ENCODE measurements at regions not wholly inside any gene's neighbourhood (a gene's known extent, or its start where the extent isn't known, plus 50 kb on each side); places are given as distances from the start of the nearest gene placed in this dataset.
A peak's percentile ranks its signal among the peaks of the same experiment; 100 is the strongest.

DNA sequence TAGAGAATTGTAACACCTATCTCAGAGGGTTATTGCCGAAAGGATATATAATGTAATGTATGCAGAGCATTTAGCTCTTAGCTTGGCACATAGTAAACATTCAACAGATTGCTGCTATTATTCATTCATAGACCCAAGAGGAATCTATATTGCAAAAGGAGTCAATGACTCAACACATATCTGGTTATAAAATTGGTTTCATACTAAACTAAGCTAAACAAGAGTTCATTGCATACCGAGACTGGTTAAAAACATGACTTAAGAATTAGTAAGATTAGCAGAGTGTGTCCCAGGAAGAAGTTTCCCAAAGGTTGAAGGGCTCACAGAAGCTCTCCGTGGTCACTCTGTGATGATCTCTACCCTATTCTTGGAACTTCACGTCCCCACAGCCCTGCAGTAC lies 339.6 kb upstream of the CCNH start:
- ATAC-seq (no peak), DNase-seq (no peak)
- intact Hi-C loops (cut with DNase I), result no loop called here
- Histone ChIP-seq H3K36me3 (no peaks in the 10 kb centered on the region), H3K27me3 (peaks cover 0 to 27% (median 5%) of the 10 kb centered on the region in 7 donors), H3K4me1 (no peaks in the 10 kb centered on the region), H3K27ac (no peak overlapping the region), H3K4me3 (no peak overlapping the region), H3K9me3 (no peaks in the 10 kb centered on the region)
- 78% methylated on average over 4 of the region's 4 CpGs for WGBS, 2 donors
- TF ChIP-seq, protein P1, sequence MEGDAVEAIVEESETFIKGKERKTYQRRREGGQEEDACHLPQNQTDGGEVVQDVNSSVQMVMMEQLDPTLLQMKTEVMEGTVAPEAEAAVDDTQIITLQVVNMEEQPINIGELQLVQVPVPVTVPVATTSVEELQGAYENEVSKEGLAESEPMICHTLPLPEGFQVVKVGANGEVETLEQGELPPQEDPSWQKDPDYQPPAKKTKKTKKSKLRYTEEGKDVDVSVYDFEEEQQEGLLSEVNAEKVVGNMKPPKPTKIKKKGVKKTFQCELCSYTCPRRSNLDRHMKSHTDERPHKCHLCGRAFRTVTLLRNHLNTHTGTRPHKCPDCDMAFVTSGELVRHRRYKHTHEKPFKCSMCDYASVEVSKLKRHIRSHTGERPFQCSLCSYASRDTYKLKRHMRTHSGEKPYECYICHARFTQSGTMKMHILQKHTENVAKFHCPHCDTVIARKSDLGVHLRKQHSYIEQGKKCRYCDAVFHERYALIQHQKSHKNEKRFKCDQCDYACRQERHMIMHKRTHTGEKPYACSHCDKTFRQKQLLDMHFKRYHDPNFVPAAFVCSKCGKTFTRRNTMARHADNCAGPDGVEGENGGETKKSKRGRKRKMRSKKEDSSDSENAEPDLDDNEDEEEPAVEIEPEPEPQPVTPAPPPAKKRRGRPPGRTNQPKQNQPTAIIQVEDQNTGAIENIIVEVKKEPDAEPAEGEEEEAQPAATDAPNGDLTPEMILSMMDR (IDR thresholded peaks at IDR 0.05), result no peak

DNA sequence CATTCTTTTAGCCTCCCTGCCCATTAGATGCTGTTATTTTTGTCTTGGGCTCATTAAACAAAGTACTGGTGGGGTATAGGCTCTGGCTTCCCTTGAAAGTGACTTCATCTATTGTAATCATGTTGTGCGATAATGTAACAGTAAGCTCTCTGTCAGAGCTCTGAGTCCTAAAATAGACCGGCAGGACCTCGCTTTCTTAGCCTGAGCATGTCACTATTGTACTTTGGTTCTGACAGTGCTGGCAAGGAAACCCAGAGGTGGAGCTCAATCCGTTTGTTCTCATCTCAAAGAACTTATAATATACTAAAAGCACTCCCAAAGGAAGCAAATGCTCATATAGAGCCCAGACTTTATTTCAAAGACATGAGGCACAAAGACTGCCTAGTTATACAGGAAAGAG lies 339.1 kb upstream of the CCNH start:
- 29 to 41% methylated on average over 4 of the region's 4 CpGs for WGBS, 2 donors
- intact Hi-C loops (cut with DNase I), result no loop called here
- peak in 2 of 8 donors; percentile 41 to 57 for ATAC-seq
- H3K4me3 ChIP-seq, result no peak overlapping the region
- TF ChIP-seq, protein P1 (IDR thresholded peaks at IDR 0.05), result no peak
- no peaks in the 10 kb centered on the region for H3K36me3 ChIP-seq
- peak in 1 of 2 donors; percentile 3 for DNase-seq
- peaks cover 0 to 27% (median 4%) of the 10 kb centered on the region in 7 donors for H3K27me3 ChIP-seq
- H3K9me3 ChIP-seq, result no peaks in the 10 kb centered on the region
- H3K4me1 ChIP-seq, result no peaks in the 10 kb centered on the region
- no peak overlapping the region for H3K27ac ChIP-seq

DNA sequence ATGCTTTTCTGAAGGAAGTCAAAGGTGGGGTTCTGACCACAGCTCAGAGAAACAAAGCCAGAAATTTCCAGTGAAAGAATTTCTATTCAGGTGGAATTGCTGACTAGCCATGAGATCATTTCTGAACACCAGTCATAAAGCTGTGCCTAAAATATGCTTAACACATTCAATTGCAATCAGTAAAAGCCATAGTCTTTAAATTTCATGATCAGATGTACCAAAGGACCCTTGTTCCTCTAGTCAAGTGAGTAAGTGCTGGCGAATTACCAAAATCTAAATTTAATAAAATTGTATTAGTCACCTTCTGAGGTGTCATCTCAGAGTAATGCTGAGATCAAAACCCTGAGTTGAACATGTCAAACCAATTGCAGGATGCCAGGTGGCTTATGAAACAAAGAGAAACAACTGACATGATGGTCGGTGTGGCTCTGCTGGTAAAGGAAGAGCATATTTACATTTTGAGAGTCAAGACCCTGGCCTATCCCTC lies 334.2 kb upstream of the CCNH start:
- H3K4me3 ChIP-seq, result no peak overlapping the region
- 80 to 89% methylated on average over 2 of the region's 2 CpGs for WGBS, 2 donors
- DNase-seq (no peak), ATAC-seq (no peak)
- peaks cover 0 to 6% (median 0%) of the 10 kb centered on the region in 7 donors for H3K27me3 ChIP-seq
- intact Hi-C loops (cut with DNase I), result no loop called here
- TF ChIP-seq, protein P1 (IDR thresholded peaks at IDR 0.05), result no peak
- H3K4me1 ChIP-seq, result no peaks in the 10 kb centered on the region
- H3K27ac ChIP-seq, result no peak overlapping the region
- no peaks in the 10 kb centered on the region for H3K36me3 ChIP-seq
- H3K9me3 ChIP-seq, result no peaks in the 10 kb centered on the region

DNA sequence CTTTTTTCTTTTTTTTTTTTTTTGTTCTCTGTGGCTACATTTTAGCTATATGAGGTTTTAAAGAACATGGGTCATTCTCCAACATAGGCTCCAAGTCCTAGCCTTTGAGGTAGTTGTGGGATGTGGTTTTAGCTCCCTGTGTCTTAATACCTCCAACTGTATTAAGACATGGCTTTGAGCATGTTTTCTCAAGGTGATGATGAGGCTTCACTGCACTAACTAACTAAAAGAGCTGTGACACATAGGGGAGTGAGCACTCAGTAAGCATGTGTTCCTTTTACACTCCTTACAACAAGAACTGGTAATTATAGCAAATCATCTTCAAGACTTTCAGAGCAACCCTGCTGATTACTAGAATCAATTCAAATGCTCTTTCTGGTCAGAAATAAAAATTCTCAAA lies 333.6 kb upstream of the CCNH start:
- no peak for ATAC-seq
- H3K4me3 ChIP-seq, result no peak overlapping the region

More for the DNA sequence above, 333.6 kb upstream of the CCNH start:
- no peaks in the 10 kb centered on the region for H3K36me3 ChIP-seq
- H3K27ac ChIP-seq, result no peak overlapping the region
- peaks cover 0 to 5% (median 0%) of the 10 kb centered on the region in 7 donors for H3K27me3 ChIP-seq
- H3K4me1 ChIP-seq, result no peaks in the 10 kb centered on the region
- intact Hi-C loops (cut with DNase I), result no loop called here
- H3K9me3 ChIP-seq, result no peaks in the 10 kb centered on the region
- no peak for DNase-seq
- TF ChIP-seq, protein P1 (IDR thresholded peaks at IDR 0.05), result no peak

Measured in heart right ventricle (tissue), 16 donors.